ENCODE measurements at regions not wholly inside any gene's neighbourhood (a gene's known extent, or its start where the extent isn't known, plus 50 kb on each side); places are given as distances from the start of the nearest gene placed in this dataset.
A peak's percentile ranks its signal among the peaks of the same experiment; 100 is the strongest.

DNA sequence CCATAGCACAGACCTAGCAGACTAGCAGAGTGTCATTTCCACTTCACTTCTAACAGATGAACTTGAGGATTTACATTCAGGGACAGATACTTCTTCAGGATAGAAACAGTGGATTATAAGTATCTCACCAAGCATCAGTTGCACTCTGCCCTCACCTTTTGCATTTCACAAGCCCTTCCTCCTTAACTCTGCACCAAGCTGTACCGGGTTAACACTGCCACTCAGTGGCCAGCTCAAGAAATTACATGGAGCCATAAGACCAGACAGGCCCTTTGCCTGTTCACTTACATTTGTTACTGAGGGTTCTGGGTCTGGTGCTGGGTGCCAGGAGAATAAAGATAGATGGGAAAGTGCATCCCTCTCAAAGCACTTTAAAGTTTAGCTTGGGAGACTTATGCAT, 309.8 kb downstream of the SHANK2 start:
- no peak for TF ChIP-seq EZH2 (IDR thresholded peaks at IDR 0.05; ENCODE audit: borderline replicate concordance, low read depth, low read length, severe bottlenecking)
- TF ChIP-seq, protein P1, sequence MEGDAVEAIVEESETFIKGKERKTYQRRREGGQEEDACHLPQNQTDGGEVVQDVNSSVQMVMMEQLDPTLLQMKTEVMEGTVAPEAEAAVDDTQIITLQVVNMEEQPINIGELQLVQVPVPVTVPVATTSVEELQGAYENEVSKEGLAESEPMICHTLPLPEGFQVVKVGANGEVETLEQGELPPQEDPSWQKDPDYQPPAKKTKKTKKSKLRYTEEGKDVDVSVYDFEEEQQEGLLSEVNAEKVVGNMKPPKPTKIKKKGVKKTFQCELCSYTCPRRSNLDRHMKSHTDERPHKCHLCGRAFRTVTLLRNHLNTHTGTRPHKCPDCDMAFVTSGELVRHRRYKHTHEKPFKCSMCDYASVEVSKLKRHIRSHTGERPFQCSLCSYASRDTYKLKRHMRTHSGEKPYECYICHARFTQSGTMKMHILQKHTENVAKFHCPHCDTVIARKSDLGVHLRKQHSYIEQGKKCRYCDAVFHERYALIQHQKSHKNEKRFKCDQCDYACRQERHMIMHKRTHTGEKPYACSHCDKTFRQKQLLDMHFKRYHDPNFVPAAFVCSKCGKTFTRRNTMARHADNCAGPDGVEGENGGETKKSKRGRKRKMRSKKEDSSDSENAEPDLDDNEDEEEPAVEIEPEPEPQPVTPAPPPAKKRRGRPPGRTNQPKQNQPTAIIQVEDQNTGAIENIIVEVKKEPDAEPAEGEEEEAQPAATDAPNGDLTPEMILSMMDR (IDR thresholded peaks at IDR 0.05; ENCODE audit: borderline replicate concordance, extremely low read depth, low read length, poor library complexity, severe bottlenecking), result peak; percentile 52
